ENCODE measurements at regions not wholly inside any gene's neighbourhood (a gene's known extent, or its start where the extent isn't known, plus 50 kb on each side); places are given as distances from the start of the nearest gene placed in this dataset.

DNA sequence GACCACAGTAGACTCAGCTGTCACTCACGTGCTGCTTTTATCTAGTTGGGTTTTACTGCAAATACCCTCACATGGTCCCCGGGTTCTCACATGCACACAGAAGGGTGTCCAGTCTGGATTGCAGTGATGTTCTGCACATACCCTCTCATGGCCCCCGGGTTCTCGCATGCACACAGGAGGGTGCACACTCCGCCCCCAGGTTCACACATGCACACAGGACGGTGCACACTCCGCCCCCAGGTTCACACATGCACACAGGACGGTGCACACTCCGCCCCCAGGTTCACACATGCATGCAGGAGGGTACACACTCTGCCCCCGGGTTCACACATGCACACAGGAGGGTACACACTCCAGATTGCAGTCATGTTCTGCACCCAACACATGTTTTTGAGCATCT is 224.3 kb downstream of the ERMARD start:
- TF ChIP-seq GATA2 (IDR thresholded peaks at IDR 0.05; ENCODE audit: low read depth, low read length): no peak
- no peak for TF ChIP-seq GATA3 (IDR thresholded peaks at IDR 0.05; ENCODE audit: low read depth, low read length)

DNA sequence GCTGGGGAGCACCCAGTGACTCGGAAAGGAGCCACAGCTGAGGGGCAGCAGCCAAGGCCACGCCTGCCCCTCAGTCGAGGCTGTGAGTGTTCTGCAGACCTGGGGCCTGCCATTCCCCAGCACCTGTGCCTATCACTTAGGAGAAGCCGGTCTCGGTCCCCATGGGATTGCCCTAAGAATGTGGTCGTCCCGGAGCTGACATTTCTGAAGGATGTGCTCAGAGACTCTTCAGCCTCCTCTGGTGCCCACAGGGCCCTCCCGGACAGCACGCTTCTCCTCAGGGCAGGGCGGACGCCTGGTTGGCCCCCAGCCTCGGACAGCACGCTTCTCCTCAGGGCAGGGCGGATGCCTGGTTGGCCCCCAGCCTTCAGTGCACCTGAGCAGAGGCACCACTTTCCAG is 223.9 kb downstream of the ERMARD start:
- no peak for TF ChIP-seq GATA2 (IDR thresholded peaks at IDR 0.05; ENCODE audit: low read depth, low read length)
- no peak for TF ChIP-seq GATA3 (IDR thresholded peaks at IDR 0.05; ENCODE audit: low read depth, low read length)

DNA sequence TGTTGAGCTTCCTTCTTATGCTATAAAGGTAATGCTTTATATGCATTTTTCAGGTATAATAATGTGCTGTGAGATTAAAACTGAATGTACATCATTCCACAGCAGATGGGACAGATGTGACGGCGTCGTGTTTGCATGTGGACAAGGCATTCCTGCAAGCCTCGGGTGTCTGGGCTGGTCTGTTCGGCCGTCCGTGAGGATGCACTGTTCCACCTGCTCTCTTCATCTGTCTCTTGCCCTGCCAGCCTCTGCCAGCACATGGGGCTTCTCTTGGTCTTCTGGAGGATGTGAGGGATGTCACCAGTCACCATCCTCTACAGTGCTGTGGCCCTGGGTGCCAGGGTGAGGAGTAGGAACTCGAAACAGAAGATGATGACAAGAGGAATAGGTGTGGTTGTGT is 223.2 kb downstream of the ERMARD start:
- TF ChIP-seq GATA2 (IDR thresholded peaks at IDR 0.05; ENCODE audit: low read depth, low read length) (no peak), GATA3 (IDR thresholded peaks at IDR 0.05; ENCODE audit: low read depth, low read length) (no peak)

DNA sequence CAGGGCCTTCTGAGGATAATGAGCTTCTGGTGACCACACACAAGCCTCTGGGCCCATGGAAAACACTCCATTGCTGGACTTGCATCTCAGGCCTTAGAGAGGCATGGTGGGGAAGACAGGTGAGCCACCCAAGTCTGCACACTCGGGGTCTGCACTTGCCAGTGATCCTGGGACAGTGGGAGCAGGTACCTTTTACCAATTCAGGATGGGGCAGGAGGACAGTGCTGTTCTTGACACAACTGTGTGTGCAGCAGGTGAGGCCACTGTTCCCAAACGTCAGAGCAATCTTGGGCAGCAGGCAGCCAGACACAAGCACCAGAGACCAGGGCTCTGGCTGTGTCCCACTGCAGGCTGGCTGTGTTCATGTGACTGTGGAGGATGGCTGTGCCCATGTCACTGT is 221.3 kb downstream of the ERMARD start:
- no peak for TF ChIP-seq GATA2 (IDR thresholded peaks at IDR 0.05; ENCODE audit: low read depth, low read length)
- TF ChIP-seq GATA3 (IDR thresholded peaks at IDR 0.05; ENCODE audit: low read depth, low read length): no peak

DNA sequence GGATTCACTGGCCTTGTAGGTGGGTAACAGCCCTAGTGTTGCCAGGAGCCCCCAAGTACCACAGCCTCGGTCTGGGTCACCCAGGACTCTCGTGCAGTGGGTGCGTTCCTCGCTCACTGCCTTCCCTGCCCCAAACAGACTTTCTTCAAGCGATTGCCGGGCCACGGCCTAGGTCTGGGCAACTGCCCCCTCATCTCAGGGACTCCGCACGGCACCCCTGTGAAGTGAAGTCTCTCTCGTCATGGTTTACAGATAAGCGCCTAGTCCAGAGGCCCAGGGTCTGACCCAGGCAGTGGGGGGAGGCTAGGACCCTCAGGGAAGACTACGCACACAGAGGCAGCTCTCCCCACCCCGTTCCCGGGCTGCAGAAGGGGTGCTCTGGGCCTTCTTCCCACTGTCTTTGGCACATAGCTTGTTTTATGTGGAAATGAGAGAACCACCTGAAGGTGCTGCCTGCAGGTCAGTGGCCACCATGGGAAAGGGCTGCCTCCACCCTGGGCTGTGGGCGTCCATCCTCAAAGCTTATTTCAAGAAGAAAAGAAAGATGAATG is 220.8 kb downstream of the ERMARD start:
- TF ChIP-seq GATA2 (IDR thresholded peaks at IDR 0.05; ENCODE audit: low read depth, low read length): no peak
- no peak for TF ChIP-seq GATA3 (IDR thresholded peaks at IDR 0.05; ENCODE audit: low read depth, low read length)

DNA sequence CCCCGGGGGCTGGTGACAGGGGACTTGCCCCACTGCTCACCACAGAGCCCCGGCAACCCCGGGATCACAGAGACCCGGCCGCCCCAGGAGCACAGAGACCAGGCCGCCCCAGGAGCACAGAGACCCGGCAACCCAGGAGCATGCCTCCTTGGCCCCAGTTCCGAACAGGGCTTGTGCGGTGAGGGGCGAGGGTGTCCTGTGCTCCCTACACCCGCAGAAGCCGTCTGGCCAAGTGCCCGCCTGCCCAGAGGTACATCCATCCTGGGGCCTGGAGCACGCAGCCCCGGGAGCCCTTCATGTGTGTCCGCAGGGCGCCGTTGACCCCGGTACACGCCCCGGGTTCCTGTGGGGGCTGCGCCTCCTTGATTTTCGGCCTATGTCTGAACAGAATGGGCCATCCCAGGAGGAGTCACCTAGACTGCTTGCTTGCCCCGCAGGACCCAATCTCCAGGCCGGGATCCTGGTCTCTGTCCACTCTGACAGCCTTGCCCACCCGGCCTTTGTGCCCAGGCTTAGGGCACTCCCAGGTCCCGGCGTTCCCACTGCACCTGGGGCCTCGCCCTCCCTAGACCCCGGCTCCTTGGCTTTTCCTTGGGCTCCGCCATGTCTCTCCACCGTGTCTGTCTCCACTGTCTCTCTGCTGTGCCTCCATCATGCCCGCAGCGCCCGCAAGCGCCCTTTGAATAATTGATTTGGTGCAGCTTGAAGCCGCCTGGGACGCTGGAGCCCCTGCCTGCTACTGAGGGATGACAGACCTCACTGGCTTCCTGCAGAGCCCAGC is 219.8 kb downstream of the ERMARD start:
- TF ChIP-seq GATA2 (IDR thresholded peaks at IDR 0.05; ENCODE audit: low read depth, low read length): no peak
- no peak for TF ChIP-seq GATA3 (IDR thresholded peaks at IDR 0.05; ENCODE audit: low read depth, low read length)

DNA sequence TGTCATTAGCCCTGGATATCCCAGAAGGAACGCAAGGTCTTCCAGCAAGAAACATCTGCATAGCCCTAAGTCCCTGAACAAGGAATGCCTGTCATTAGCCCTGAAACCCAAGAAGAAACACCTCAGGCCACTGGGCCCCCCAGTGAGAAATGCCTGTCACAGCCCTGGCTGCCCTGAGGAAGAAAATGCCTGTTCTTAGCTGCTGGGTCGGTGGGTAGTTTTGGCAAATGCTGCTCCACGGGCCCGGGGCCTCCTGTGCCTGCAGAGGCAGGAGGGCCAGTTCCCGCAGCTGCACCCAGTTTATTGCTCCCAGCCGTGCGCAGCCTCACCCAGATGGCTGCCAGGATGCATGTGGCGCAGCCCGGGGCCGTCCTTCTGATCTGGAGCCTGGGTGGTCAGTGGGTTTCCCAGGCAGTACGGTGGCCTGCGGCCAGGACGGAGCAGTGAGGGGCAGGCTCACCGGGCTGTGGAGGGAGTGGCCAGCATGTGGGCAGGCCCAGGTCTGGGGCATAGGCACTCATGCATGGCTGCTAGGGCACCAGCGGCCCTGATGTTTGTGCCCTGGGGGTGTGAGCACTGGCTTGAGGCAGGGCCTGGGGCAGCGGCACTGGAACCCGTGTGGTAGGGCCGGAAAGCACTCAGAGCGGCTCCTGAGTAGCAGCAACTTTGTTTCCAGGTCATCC is 219.0 kb downstream of the ERMARD start:
- TF ChIP-seq GATA2 (IDR thresholded peaks at IDR 0.05; ENCODE audit: low read depth, low read length): no peak
- TF ChIP-seq GATA3 (IDR thresholded peaks at IDR 0.05; ENCODE audit: low read depth, low read length): no peak

DNA sequence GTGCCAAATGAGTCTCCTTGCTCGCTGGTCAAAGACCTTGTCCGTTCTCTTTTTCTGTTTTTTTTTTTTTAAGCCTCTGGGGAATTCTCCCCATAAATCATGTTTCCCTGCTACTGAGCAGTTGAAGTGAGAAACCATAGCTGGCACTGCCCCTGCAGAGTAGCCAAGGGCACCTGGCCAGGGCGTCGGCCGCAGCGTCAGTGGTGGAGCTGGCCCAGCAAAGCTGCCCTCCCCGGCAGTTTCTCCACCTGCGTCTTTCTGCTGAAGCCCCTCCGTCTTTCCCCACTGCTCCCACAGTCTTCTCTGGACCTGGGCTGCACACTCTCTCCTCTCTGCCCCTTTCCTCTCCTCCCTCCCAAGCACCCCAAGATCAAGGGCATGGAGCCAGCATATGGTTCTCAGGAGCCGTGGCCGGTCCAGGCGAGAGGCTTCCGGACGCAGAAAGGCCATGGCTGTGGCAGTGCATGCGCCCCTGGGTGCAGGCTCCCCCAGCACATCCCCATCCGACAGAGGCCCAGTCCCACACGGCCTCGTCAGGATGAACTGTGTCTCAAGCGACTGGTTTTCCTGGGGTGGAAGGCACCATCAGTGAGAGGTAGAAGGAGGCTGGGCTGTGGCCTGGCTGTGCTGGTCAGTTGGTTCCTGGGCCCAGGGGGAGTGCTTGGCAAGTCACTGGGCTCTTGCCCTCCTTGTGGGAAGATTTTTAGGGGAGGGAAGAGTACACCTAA is 218.1 kb downstream of the ERMARD start:
- no peak for TF ChIP-seq GATA3 (IDR thresholded peaks at IDR 0.05; ENCODE audit: low read depth, low read length)
- no peak for TF ChIP-seq GATA2 (IDR thresholded peaks at IDR 0.05; ENCODE audit: low read depth, low read length)

DNA sequence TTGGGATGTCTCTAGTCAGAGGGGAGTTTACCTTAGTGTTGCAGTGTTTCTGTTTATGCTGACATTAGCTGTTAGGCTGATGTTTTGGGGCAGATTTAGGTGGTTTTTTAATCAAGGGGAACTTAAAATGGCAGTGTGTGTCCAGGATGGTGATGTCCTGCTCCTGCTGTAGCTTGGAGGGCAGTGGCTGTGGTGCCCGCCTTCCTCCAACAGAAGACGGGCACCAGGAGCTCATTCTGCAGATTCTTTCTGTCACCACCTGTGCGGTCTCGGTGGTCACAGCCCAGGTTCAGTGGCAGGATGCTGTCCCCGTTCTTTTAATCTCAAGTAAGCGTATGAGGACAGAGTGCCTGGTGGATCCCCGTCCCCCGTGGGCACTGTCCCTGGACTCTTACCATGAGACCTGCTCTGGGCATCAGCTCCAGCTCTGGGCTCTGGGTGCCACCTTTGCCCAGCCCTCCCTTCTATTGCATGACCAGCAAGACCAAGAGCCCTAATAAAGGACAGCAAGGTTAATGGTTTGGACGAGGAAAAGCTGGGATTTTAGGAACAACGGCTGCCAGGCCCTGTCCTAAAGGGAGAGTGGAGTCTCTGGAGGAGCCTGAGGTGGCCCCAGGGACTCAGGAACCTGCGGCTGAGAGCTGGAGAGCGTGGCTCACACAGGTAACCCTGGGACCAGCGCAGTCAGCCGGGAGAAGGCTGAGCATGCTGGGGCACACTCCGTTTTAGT is 217.3 kb downstream of the ERMARD start:
- TF ChIP-seq GATA3 (IDR thresholded peaks at IDR 0.05; ENCODE audit: low read depth, low read length): no peak
- TF ChIP-seq GATA2 (IDR thresholded peaks at IDR 0.05; ENCODE audit: low read depth, low read length): no peak

DNA sequence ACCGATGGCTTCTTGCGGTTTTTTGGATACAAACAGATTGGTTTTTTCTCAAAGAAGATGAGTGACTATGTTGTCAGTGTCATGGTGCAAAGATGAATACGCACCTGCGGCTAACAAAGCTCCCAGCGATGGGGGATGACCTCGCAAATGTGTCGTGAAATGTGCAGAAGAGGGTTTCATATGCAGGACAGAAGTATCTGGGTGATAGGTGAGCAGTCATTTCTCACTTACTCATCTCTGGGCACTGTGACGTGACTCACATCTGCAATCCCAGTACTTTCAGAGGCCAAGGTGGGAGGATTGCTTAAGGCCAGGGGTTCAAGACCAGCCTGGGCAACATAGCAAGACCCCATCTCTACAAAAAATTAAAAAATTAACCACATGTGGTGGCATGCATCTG is 216.3 kb downstream of the ERMARD start:
- TF ChIP-seq GATA3 (IDR thresholded peaks at IDR 0.05; ENCODE audit: low read depth, low read length) (no peak), GATA2 (IDR thresholded peaks at IDR 0.05; ENCODE audit: low read depth, low read length) (no peak)

DNA sequence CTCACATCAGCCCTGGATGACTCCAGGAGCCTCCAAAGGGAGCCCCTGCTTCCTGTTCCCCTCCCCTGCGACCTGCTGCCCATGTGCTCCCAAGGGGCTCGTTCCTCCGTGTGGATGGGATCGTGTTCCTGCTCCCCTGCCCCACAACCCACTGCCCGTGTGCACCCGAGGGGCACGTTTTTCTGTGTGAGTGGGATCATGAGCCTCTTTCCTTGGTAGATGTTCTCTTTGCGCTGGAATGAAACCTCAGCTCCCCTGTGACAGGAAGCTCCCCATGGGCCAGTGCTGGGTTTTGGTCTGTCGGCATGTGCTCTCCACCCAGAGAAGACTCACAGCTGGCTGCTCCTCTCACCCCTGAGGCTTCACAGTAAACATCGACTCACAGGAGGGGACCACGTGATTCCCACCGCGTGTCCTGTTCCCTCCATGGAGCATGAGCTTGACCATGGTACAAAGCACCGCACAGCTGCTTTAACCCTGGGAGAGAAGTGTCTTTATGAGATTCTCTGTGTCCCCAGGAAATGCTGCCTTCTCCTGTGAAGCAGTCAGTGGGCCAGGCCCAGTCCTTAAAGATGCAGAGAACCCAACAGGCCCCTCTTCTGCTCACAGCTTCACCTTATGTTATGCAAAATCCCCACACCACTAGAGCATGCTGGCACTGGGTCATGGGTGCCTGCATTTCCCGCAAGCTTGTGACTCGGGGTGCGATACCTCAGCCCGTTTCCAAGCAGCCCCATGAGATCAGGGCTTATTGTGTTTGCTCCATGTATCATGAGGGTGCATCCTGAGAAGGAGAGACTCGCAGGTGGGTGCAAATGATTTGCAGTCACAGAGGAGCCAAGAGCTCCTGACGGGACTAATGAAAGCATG is 215.1 kb downstream of the ERMARD start:
- TF ChIP-seq GATA3 (IDR thresholded peaks at IDR 0.05; ENCODE audit: low read depth, low read length): no peak
- TF ChIP-seq GATA2 (IDR thresholded peaks at IDR 0.05; ENCODE audit: low read depth, low read length): no peak

DNA sequence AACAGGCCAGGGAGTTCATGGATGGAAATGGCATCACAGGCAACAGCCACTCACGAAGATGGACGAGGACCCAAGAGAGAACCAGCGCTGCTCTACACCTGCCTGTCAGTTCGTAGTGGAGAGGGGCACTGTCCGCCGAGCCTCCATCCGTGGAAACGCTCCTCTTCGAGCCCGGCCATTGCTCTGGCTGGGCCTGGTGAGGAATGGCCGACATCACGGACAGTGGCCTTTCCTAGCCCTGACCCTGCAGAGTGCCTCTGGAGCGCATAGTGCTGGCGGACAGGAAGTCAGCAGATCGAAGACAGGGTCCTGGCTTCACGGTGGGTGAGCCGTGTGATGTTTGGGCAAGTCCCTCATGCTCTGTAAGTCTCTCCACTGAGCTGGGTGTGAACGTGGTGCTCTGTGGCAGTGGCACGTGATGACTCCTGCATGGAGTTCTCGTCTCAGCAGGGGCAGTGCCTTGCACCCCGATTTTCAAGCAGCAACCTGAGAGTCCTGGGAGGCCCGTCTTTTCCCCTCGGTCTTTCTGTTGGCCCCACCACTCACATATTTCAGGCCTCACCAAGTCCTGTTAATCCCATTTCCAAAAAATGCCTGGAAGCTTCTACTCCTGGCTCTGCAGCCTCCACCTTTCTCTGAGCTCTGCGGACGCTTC is 214.4 kb downstream of the ERMARD start:
- TF ChIP-seq GATA2 (IDR thresholded peaks at IDR 0.05; ENCODE audit: low read depth, low read length): no peak
- TF ChIP-seq GATA3 (IDR thresholded peaks at IDR 0.05; ENCODE audit: low read depth, low read length): no peak
